Stimulated activated CD4-positive, alpha-beta T cell treated with anti-CD3 and anti-CD28 coated beads, Interleukin-15, amount 100 ng/mL, for 24 hours (primary cell): ENCODE measurements at regions not wholly inside any gene's neighbourhood (a gene's known extent, or its start where the extent isn't known, plus 50 kb on each side); places are given as distances from the start of the nearest gene placed in this dataset.
A peak's percentile ranks its signal among the peaks of the same experiment; 100 is the strongest.
"Not testable (repeated sequence)": the region's sequence is repeated elsewhere in the genome, so short reads cannot be mapped to it uniquely, and the experiment has no call there.

ENCODE experiments used
- DNase-seq: peaks from one replicate; pipeline ENCODE4 v3.0.0-alpha.2; 2020

DNA sequence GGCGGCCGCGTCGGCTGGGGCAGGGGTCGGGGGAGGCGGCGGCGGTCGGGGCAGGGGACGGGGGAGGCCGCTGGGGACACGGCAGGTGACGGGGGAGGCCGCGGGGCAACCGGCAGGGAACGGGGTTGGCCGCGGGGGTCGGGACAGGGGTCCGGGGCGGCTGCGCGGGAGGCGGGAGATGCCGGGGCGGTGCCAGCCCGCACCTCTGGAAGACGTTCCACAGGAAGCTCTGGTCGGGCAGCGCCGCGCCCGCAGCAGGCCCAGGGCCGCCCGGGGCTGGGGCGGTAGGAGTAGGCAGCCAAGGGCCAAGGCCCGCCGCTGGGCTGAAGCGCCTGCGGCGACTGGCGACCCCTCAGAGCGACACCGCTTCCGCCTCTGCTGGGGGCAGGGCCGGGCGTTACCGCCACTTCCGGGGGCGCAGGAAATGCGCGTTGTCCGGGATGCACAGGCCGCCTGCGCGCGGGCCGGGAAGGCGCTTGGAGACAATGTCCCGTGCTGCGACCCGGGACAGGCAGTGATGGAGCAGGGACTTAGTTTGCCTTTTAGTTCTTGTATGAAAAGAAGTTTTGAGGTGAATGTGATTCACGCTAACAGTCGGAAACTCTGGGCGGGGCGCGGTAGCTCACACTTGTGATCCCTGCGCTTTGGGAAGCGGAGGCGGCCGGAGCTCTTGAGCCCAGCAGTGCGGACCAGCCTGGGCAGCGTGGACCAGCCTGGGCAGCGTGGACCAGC is 110.0 kb upstream of the LPCAT1 start:
- peak; percentile 86 for DNase-seq

DNA sequence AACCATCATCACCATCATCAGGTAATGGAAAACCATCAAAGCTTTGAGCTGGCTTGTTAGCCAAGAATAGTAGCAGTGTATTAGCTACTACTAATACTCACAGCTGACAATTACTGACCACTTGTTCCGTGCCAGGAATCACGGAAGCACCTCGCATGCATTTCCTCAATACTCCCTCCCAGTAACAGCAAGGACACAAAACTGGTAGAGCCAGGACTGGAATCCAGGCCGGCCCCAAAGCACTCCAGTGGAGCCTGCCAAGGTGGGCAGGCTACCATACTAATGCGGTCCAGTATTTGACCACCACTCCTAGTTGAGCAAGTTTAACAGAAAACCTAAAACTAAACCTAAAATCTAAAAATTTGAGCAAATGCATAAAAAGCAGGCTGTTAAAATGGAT is 107.2 kb upstream of the LPCAT1 start:
- not testable (repeated sequence) for DNase-seq

DNA sequence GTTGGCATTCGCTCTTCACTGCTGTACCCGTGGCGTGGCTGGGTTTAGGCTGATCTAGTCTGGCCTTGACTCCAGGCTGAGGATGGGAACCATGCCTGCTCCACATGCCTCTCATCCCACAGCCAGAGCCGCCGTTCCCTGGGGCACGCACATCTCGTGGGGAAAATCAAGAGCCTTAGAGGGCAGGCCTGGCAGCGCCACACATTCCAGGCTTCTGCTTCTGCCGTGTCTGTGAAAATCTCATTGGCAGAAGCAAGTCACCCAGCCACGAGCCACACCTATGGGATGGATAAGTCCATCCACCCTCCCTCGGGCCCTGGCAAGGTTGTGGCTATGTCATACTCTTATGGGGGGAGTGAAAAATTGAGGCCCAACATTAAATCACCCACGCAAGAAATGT is 102.6 kb upstream of the LPCAT1 start:
- not testable (repeated sequence) for DNase-seq

DNA sequence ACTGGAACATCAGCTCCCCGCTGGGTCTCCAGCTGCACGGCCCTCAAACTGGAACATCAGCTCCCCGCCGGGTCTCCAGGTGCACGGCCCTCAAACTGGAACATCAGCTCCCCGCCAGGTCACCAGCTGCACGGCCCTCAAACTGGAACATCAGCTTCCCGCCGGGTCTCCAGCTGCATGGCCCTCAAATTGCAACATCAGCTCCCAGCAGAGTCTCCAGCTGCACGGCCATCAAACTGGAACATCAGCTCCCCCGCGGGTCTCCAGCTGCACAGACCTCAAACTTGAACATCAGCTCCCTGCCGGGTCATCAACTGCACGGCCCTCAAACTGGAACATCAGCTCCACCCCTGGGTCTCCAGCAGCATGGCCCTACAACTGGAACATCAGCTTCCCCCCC is 95.8 kb upstream of the LPCAT1 start:
- DNase-seq, result not testable (repeated sequence)

DNA sequence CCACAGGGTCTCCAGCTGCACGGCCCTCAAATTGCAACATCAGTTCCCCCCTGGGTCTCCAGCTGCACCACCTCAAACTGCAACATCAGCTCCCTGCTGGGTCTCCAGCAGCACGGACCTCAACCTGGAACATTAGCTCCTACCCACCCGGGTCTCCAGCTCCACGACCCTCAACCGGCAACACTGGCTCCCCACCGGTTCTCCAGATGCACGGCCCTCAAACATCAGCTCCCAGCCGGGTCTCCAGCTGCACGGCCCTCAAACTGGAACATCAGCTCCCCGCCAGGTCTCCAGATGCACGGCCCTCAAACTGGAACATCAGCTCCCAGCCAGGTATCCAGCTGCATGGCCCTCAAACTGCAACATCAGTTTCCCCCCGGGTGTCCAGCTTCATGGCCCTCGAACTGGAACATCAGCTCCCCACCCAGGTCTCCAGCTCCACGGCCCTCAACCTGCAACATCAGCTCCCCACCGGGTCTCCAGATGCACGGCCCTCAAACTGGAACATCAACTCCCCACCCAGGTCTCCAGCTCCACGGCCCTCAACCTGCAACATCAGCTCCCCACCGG is 94.6 kb upstream of the LPCAT1 start:
- DNase-seq, result not testable (repeated sequence)

DNA sequence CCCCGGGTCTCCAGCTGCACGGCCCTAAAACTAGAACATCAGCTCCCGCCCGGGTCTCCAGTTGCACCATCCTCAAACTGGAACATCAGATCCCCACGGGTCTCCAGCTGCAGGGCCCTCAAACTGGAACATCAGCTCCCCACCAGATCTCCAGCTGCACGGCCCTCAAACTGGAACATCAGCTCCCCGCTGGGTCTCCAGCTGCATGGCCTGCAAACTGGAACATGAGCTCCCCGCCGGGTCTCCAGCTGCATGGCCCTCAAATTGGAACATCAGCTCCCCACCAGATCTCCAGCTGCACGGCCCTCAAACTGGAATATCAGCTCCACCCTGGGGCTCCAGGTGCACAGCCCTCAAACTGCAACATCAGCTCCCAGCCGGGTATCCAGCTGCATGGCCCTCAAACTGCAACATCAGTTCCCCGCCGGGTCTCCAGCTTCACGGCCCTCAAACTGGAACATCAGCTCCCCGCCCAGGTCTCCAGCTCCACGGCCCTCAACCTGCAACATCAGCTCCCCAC is 93.5 kb upstream of the LPCAT1 start:
- not testable (repeated sequence) for DNase-seq

DNA sequence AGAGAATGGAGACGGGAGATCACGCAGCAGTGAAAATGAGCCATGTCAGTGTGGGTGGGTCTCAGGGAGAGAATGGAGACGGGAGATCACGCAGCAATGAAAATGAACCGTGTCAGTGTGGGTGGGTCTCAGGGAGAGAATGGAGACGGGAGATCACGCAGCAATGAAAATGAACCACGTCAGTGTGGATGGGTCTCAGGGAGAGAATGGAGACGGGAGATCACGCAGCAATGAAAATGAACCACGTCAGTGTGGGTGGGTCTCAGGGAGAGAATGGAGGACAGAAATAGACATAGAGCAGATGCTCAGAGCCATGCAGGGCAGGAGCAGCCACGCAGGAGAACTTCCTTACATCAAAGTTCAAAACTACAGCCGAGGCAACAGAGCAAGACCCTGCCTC is 89.8 kb upstream of the LPCAT1 start:
- DNase-seq, result not testable (repeated sequence)

DNA sequence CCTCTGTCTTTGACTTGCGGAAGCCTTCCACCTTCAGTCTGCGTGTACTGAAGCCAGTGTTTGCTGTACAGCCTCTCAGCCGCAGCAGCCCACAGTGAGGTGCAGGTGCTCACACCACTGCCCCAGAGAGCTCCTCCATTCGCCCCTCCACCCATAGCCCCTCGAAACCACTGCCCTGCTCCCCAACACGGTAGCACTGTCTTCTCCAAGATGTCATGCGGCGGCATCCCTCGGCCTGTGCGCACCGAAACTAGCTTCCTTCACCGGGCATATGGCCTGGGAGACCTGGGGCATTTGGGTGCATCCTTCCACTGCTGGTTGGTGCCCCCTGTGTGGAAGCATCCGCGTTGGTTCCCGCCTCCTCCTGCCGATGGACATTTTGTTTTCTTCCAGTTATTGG is 86.8 kb upstream of the LPCAT1 start:
- DNase-seq, result not testable (repeated sequence)

DNA sequence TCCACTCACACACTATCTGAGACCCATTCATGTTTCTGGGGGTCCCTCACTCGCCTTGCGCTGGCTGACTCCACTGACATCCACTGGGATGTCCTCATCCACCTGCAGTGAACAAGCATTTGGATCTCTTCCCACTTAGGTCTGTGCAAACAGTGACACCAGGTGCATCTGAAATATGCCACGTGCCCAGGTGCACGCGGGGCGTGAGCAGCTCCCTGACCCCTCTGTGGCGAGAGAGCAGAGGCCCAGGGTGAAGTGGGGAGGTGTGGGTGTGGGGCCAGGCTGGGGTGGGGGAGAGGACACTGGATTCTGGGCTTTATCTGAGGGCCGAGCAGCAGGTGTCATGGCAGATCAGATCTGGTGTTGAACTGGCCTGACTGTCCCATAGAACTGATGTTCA is 85.4 kb upstream of the LPCAT1 start:
- not testable (repeated sequence) for DNase-seq

DNA sequence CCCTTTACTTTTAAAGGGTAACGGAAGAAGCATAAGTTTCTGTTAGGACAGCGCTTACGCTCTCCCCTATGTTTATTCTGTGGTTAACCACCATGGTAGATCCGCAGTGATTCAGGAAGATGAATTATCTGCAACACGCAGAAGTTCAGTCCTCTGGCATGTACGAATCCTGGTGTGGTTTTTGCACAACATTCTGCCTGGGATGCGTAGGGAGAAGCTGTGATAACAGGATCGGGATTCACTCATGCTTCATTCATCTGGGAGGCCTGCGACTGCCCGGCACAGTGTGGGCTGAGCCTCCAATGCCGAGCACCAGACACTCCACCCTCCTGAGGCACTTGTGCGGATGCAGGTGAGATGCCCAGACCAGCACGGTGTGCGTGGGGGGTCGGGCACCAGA is 84.6 kb upstream of the LPCAT1 start:
- DNase-seq, result not testable (repeated sequence)

DNA sequence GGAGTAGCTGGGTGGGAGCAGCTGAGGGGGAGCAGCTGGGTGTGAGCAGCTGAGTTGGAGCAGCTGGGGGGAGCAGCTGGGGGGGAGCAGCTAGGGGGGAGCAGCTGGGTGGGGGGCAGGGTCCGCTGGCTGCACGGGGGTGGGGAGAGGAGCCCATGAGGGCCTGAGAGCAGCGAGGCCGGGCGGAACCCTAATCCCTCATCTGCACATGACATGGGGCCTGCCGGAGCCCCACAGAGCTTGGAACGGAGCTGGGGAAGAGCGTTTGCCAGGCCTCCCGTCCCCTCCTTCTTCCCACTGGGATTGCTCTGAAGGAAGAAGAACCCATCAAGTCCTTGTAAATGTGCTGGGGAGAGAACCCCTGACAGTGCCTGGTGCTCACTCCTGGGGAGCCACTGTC is 83.2 kb upstream of the LPCAT1 start:
- DNase-seq, result not testable (repeated sequence)

DNA sequence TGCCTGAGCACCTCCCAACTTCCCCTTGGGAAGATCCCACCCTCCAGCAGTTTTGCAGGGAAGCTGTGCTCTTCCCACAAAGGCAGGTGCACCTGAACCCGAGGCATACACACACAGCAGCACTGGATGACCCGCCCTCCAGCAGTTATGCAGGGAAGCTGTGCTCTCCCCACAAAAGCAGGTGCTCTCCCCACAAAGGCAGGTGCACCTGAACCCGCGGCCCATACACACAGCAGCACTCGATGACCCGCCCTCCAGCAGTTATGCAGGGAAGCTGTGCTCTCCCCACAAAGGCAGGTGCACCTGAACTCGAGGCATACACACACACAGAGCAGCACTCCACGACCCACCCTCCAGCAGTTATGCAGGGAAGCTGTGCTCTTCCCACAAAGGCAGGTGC is 80.2 kb upstream of the LPCAT1 start:
- not testable (repeated sequence) for DNase-seq

DNA sequence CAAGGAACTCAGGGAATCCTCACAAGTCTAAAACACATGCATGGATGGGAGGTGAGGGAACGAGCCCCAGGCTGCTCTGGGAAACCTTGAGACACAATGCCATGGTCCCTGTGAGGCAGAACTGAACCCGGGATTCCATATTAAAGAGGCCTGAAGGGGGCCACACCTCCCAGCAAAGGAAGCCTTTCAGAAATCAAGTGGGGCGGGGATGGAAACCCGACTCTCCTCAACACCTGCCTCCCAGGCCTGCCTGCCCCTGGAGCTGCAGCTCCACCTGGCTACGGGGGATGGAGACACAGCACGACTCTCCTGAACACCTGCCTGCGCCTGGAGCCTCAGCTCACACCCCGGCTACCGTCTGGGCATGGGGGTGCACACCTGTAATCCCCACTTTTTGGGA is 77.8 kb upstream of the LPCAT1 start:
- DNase-seq, result peak; percentile 10

DNA sequence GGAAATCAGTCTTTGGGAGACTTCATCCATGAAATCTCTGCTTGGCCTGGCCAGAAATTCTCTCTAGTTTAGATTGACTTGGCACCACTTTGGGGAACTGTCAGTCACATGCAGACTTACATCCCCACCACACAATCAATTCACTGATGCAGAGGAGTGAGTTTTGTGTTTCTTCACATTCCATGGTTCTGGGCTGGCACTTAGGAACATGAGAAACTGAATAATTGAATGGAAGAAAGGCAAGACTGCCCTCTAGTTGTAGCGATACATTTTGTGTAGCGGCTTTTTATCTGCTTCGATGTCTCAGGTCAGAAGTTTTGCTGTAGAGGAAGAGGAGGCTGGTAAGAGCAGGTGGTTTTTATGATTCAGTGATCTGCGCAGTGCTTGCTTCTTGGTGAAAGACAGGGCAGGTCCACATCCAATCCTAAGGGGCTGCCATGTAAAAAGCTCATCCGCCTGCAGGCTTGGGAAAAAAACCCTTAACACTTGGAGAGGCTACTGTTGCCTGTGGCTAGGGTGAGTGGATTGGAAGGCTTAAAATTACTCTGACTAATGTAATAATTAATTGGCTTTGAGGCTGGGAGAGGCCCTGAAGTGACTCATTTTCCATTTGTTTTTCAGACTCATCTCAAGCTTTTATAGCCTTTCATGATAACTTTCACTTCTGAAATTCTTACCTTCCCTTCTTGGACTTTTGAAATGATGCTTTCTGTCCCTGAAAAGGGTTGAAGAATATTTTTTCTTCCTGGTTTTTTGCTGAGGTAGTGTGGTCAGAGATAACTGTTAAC is 75.4 kb upstream of the LPCAT1 start:
- not testable (repeated sequence) for DNase-seq

DNA sequence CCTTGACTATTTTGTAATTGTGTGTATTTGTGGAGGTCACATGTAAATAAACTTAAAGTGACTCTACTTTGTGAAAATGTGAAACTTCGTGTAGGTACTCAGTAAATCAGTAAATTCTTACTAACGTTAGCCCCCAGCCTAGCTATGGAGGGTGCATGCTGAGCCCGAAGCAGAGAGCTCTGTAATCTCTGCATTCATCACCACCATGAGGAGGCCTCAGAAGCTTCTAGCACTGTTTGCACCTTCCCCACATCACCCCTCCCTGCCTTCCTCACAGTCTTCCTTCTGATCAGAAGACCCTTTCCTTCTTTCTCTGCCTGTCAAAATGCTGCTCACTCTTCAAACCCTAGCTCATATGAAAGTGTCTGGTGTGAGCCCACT is 73.3 kb upstream of the LPCAT1 start:
- not testable (repeated sequence) for DNase-seq

DNA sequence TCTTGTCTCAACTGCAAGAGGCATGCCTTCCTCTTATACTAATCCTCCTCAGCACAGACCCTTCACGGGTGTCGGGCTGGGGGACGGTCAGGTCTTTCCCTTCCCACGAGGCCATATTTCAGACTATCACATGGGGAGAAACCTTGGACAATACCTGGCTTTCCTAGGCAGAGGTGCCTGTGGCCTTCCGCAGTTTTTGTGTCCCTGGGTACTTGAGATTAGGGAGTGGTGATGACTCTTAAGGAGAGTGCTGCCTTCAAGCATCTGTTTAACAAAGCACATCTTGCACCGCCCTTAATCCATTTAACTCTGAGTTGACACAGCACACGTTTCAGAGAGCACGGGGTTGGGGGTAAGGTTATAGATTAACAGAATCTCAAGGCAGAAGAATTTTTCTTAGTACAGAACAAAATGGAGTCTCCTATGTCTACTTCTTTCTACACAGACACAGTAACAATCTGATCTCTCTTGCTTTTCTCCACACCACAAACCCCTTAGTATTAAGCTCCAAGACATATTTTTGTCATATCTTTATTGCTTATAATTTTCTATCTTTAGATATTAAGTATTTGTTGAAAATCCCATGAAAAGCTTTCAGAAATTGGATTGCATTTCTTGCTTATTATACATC is 72.8 kb upstream of the LPCAT1 start:
- DNase-seq, result not testable (repeated sequence)

DNA sequence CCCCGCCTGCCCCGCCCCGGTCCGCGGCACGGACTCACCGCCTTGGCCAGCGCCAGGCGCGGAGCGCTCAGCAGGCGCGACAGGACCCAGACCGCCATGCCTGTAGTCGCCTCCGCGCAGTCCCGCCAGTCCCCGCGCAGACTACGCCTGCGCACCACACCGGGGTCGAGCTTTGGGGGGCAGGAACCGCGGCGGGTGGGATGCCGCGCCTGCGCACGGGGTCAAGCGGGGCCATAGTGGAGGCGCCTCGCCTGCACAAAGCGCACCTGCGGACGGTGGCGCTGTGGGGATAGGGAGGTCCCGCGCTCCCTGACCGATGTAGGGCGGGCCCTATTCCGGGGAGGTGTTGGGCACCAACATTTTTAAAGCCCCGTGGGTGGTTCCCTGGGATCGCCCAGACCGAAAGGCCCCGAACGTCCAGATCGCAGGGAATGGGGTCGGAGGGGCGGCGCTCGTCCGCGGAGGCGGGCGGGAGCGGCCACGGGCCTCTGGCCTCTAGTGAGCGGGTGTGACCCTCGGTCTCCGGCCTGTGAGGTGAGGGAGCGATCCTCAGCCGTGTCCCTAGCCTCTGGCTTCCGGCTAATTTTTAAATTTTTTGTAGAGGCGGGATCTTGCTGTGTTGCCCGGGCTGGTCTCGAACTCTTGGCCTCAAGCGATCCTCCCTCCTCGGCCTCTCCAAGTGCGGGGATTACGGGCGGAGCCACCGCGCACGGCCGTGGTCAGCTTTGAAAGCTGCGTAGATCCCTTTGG is 70.8 kb upstream of the LPCAT1 start:
- DNase-seq, result peak; percentile 79

DNA sequence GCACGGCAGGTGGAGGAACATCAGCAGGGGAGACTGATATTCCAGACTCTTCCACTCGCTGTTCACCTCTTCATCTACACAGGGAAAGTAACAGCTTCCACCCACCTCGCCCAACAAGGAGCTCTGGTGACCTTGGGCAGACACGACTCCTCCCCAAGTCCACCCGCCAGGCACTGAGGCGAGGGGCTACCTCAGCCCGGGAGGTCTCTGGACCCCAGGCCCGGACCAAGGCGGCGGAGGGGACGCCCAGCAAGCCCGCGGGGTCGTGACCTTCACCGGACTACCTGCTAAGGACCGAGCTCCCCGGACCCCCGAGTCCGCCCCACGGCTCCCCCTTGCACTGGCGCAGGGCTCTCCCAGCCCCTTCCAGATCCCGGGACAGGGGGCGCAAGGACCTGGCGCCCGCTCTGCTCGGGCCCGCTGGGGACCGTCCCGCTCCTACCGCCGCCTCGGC is 70.2 kb upstream of the LPCAT1 start:
- DNase-seq, result no peak

DNA sequence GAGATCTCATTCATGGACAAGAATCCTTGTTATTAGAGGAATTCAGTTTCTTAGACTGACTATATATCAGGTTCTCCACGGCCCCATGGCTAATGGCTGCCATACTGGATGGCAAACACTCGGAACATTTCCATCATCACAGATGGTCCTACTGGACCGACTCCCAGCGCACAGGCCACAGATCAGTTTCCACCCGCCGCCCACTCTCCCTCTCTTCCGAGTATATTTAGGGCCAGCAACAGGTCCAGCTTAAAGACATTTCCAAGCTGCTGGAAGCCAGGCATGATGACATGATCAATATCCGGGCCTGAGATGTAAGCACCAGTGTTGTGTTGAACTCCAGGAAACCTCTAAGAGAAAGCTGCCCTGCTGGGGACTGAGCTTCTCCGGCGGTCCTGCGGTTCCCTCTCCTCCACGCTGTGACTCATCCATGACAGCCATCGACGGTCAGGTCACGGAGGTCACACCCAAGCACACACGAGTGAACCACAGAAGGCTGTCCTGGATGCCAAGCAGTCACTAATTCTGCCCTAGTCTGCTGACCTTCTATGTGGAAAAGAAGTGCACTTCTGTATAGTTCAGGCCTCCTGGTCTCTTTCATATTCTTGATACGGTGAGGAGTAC is 64.4 kb upstream of the LPCAT1 start:
- DNase-seq, result not testable (repeated sequence)

DNA sequence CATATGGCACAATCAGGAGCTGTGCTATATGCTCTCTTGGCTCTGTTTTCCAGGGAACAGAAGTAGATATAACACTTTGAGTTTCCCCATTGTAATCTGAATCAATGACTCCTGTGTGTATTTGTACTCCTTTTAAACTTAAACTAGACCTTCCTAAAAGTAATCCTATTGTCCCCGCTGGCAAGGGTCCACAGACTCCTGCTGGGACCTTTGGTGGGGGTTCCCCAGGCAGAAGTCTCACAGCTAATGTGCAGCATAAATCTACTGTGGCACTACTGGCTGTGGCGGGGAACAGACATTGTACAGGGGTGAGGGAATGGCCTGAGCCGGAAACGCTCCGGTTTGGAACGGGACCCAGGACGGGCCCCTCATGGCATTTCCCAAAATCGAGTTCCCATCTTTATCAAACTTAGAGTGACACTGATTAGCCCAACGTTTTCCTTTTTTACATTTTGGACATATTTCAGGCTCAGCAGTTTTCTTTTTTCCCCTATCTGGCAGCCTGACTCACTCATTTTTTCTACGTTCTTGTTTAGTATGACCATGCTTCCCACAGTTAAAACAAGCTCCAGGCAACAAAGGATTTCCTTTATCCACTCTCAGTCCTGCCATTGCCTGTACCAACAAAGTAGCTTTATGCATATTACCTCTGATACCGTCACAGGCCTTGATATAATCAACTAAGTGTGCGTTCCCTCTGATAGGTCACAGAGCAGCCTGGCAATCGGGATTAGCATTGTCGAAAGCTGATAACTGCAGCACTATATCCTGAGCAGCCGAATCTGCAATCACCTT is 59.5 kb upstream of the LPCAT1 start:
- DNase-seq, result not testable (repeated sequence)

DNA sequence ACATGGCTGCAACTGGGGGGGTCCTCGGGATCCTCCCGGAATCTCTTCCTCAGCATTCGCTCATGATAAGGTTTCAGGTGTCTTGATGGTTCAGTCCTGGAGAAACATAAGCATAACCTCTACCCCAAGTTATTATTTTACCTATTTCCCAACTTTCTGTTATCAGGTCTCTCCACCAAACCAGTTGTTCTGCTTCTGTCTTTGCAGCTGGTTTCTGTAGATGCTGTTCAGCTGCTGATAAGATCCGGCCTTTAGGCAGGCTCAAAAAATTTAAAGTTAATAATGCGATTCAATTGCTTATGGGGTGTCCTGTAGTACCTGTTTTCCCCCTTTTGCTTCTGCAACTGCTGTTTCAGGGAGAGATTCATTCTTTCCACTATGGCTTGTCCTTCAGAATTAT is 55.6 kb upstream of the LPCAT1 start:
- not testable (repeated sequence) for DNase-seq
